ENCODE measurements at regions not wholly inside any gene's neighbourhood (a gene's known extent, or its start where the extent isn't known, plus 50 kb on each side); places are given as distances from the start of the nearest gene placed in this dataset.

DNA sequence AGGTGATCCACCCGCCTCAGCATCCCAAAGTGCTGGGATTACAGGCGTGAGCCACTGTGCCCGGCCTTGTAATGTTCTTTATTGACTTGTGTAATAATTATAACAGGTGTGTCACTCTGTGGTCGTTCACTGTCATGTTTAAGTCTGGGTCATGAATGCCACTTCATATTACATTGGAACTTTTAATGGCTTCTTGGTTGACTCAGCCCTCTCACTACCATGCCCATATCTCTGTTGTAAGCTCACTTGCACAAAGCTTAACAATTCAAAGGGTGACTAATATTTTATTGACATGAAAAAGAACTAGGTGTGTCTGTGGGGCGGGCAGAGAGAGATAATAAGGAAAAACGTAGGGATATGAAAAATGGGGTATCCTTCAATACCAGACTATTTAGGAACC, 639.7 kb upstream of the ACTRT1 start:
- TF ChIP-seq CTCF (IDR thresholded peaks at IDR 0.05; ENCODE audit: poor library complexity): no peak
- TF ChIP-seq EZH2 (IDR thresholded peaks at IDR 0.05; ENCODE audit: borderline replicate concordance): no peak
- TF ChIP-seq EZH2phosphoT487 (IDR thresholded peaks at IDR 0.05; ENCODE audit: low read depth, severe bottlenecking, unreplicated experiment): no peak

Data from hepatocyte (in vitro differentiated cells).